Right ventricle myocardium inferior (tissue), 1 donor: ENCODE measurements at regions not wholly inside any gene's neighbourhood (a gene's known extent, or its start where the extent isn't known, plus 50 kb on each side); places are given as distances from the start of the nearest gene placed in this dataset.

Experiments used
- ATAC-seq: fragments of 200-7000 bp; cut with Tn5 transposase; one replicate; pipeline ENCODE4 v1.9.1; 2020; ENCODE audit warnings: mild to moderate bottlenecking, moderate library complexity
- DNase-seq: peaks from one replicate; pipeline ENCODE4 v3.0.0; 2021; ENCODE audit errors: missing footprints
- intact Hi-C: fragments of 100-400 bp; cut with DNase I; formaldehyde crosslinking; loops from one replicate; pipeline ENCODE4 v1.11.0; 2022
- donor health status: DM: no; HTN: yes; CAD: no; lungs with severe emphysema.

- intact Hi-C loops: no loop called here
These were observed 323.0 kb downstream of the HNRNPD start for GRCh38 chr4:82050796-82051195.

GRCh38 chr4:82049294-82049693, 324.5 kb downstream of the HNRNPD start:
- intact Hi-C loops: no loop called here
- DNase-seq (no peak), ATAC-seq (no peak)

More at GRCh38 chr4:82050796-82051195, 323.0 kb downstream of the HNRNPD start:
- ATAC-seq (no peak), DNase-seq (no peak)

GRCh38 chr4:82047731-82048130, 326.1 kb downstream of the HNRNPD start:
- DNase-seq (no peak), ATAC-seq (no peak)
- intact Hi-C loops: no loop called here

GRCh38 chr4:82046796-82047195, 327.0 kb downstream of the HNRNPD start:
- DNase-seq: no peak
- intact Hi-C loops: no loop called here
- ATAC-seq: no peak

- ATAC-seq: no peak
- intact Hi-C loops: no loop called here
- no peak for DNase-seq
These were observed 328.5 kb downstream of the HNRNPD start for GRCh38 chr4:82045267-82045666.

GRCh38 chr4:82044141-82044993, 329.4 kb downstream of the HNRNPD start:
- intact Hi-C loops: no loop called here
- DNase-seq (peak; percentile 77), ATAC-seq (peak; percentile 86)

GRCh38 chr4:82043809-82044137, 330.0 kb downstream of the HNRNPD start:
- intact Hi-C loops: no loop called here
- ATAC-seq (no peak), DNase-seq (peak; percentile 25)

- DNase-seq: peak; percentile 59
- ATAC-seq: no peak
- intact Hi-C loops: no loop called here
These were observed 330.5 kb downstream of the HNRNPD start for GRCh38 chr4:82043081-82043808.

- intact Hi-C loops: no loop called here
- ATAC-seq (no peak), DNase-seq (no peak)
These were observed 331.7 kb downstream of the HNRNPD start for GRCh38 chr4:82042042-82042441.

GRCh38 chr4:82038936-82039335, 334.9 kb downstream of the HNRNPD start:
- intact Hi-C loops: no loop called here
- no peak for DNase-seq
- ATAC-seq: no peak

GRCh38 chr4:82036181-82036580, 337.6 kb downstream of the HNRNPD start:
- intact Hi-C loops: no loop called here
- DNase-seq: no peak
- ATAC-seq: no peak

GRCh38 chr4:82034878-82035277, 338.9 kb downstream of the HNRNPD start:
- ATAC-seq (no peak), DNase-seq (no peak)
- intact Hi-C loops: no loop called here

- intact Hi-C loops: no loop called here
- no peak for ATAC-seq
These were observed 339.9 kb downstream of the HNRNPD start for GRCh38 chr4:82033862-82034261.

GRCh38 chr4:82031376-82031927, 342.3 kb downstream of the HNRNPD start:
- DNase-seq (no peak), ATAC-seq (no peak)
- intact Hi-C loops: no loop called here

More at GRCh38 chr4:82033862-82034261, 339.9 kb downstream of the HNRNPD start:
- no peak for DNase-seq

- DNase-seq (no peak), ATAC-seq (no peak)
- intact Hi-C loops: no loop called here
These were observed 356.1 kb downstream of the HNRNPD start for GRCh38 chr4:82017680-82018079.

- DNase-seq: no peak
- intact Hi-C loops: no loop called here
- ATAC-seq: no peak
These were observed 368.6 kb downstream of the HNRNPD start for GRCh38 chr4:82005158-82005557.

GRCh38 chr4:81997313-81997712, 376.5 kb downstream of the HNRNPD start:
- intact Hi-C loops: no loop called here
- DNase-seq (no peak), ATAC-seq (no peak)

GRCh38 chr4:81990898-81991297, 382.9 kb downstream of the HNRNPD start:
- DNase-seq: no peak
- intact Hi-C loops: no loop called here
- ATAC-seq: no peak

- ATAC-seq (no peak), DNase-seq (no peak)
- intact Hi-C loops: no loop called here
These were observed 383.6 kb downstream of the HNRNPD start for GRCh38 chr4:81990211-81990610.

GRCh38 chr4:81989202-81989601, 384.6 kb downstream of the HNRNPD start:
- intact Hi-C loops: no loop called here
- DNase-seq (no peak), ATAC-seq (no peak)
